Endometrial microvascular endothelial cells (primary cell): ENCODE measurements at regions not wholly inside any gene's neighbourhood (a gene's known extent, or its start where the extent isn't known, plus 50 kb on each side); places are given as distances from the start of the nearest gene placed in this dataset.
"Not testable (repeated sequence)": the region's sequence is repeated elsewhere in the genome, so short reads cannot be mapped to it uniquely, and the experiment has no call there.

Source experiments
- in situ Hi-C: cut with HindIII; loops from 2 replicates; pipeline ENCODE4 v1.10.0; 2017; ENCODE audit warnings: low sequenced_read_pairs, low pct_unique_long_range_greater_than_20kb; ENCODE audit errors: inconsistent ontology term

DNA sequence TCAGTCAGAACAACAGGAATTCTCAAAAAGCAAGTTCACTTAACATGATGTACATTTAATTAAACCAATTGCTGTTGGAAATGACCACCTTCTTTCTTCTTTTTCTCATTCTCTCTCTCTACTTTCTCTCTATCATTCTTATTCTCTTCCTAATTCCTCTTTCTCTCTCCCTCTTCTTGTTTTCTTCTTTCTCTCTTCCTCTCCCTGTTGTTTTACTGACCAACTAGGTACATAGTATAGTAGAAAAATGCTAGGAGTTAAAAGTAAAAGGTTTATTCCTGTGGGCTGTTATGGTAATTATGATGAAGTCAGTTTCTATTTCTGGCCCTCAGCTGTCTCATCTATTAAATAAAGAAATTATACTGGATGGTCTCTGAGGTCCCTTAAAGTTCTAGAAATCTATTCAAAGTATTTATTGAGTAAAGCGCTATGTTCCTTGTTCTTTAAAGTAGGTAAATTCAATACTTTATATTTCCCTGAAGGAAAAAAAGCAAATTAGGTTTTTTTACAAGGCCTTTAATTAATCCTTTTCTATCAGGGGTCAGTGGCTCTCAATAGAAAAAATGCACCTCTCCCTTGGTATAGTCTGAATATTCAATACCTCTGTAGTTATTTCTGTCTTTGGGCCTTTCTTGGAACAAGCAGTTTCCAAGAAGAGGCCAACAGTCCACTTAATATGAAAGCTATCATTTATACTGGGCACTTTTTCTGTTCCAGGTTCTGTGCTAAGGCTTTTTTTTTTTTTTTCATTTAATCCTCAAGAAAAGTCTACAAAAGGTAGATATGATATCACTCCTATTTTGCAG, 102.3 kb upstream of the SLC30A5 start:
- in situ Hi-C loops: no loop called here

- in situ Hi-C loops: no loop called here
Observed at GRCh38 chr5:68994645-68995044, 99.2 kb upstream of the SLC30A5 start.

DNA sequence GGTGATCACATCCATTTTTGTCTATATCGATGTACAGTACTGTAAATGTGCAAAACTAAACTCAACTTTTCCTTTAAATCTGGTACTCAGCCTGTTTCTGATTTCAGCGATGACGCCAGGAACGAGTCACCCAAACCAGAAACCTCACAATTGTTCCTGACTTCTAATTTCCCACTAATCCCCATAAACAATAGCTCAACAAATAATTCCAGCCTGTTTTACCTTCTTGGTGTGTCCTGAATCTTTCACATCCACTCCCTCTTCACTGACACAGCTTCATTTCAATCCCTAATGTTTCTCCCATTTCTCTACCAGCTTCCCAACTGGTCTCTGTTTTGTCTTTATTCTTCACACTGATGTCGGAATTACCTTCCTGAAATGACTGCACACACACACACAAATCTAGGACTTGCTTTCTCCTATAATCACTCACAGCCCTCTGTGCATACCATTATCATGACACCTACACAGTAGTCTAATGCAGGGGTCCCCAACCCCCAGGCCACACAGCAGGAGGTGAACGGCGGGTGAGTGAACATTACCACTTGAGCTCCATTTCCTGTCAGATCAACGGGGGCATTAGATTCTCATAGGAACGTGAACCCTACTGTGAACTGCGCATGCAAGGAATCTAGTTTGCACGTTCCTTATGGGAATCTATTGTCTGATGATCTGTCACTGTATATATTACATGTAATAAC, 97.8 kb upstream of the SLC30A5 start:
- in situ Hi-C loops: no loop called here

DNA sequence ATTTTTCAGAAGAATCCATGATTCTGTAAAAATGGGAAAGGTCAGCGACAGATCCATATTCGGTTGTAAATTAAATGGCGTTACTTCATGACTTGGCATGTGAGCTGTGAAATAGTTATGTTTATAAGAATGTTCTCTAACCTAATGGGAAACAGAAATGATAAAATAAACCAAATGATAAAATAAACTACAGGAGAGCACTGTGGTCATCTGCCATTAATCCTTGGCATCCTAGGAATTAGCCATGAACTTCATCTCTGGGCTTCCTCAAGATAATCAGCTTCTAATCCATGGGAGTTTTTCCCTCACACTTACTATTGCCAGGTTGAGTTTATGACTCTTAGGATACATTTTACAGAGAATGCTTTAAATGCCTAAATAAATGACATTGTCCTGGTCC, 94.6 kb upstream of the SLC30A5 start:
- in situ Hi-C loops: no loop called here

- in situ Hi-C loops: no loop called here
Observed at GRCh38 chr5:69000216-69000919, 93.4 kb upstream of the SLC30A5 start.

DNA sequence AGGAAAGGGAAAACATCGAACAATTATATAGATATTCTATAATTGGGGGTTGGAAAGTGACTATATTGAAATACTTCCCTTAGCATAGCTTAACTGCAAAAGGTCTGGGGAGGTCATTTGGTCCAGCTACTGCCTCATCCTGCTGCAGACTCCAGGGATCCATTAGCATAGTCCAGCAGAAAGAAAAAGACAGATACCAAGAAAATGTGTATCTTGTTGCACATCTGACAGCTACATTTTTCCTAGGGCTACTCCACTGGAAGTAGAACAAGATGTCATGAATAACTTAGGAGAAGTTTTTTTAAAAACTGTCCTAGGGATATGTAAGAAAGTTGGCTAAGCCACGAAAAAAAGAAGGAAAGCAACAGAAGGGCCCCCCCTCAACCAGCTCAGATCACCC, 92.9 kb upstream of the SLC30A5 start:
- in situ Hi-C loops: no loop called here

DNA sequence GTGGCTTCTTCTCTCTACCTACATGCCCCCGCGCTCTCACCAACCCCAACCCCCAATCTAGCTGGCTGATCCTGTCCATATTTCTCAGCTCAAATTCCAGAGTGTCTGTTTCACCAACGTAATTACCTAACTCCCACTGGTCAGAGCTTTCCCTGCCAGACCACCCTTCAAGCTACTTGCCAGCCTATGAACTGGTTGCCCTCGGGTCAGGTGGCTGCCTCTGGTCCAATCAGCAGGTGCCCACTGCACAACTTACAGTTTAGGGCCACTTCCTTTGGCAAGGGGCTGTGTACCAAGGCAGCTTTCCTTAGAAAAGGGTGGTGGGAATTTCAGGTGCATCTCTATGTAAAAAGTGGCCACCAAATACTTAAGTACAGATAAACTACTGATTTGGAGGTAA, 92.2 kb upstream of the SLC30A5 start:
- in situ Hi-C loops: no loop called here

DNA sequence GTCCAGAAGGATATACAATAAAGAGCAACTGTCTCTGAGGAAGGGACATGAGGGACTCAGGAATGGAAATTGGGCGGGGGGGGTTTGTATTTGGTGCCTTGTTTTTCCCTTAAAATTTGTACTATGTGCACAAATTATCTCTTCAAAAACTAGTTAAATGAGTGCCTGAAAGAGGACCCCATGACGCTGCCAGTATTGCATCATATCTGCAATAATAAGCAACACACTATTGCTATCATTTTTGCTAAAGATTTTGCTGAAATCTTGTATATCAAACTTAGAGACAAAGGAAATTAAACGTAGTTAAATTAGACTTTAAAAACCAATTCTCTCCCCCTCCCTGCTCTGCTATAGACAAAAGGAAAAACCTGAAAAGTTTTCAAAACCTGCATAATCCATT, 89.7 kb upstream of the SLC30A5 start:
- in situ Hi-C loops: no loop called here

GRCh38 chr5:69004676-69005075, 89.1 kb upstream of the SLC30A5 start:
- in situ Hi-C loops: no loop called here

DNA sequence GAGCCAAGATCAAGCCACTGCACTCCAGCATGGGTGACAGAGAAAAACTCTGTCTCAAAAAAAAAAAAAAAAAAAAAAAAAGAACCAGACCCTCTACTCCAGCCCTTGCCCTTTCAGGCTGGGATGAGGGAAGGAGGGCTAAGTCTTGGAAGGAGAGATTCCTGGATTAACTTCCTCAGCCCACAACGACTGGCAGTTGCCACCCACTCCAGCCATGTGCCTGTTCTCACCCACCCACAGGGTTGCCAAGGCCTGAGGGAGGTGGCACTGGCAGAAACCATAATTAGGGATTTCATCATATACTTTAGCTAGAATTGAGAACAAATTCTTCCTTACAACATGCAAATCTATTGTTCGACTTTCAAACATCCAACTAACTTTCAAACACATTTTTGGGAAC, 87.8 kb upstream of the SLC30A5 start:
- in situ Hi-C loops: no loop called here

GRCh38 chr5:69007163-69007562, 86.7 kb upstream of the SLC30A5 start:
- in situ Hi-C loops: no loop called here

DNA sequence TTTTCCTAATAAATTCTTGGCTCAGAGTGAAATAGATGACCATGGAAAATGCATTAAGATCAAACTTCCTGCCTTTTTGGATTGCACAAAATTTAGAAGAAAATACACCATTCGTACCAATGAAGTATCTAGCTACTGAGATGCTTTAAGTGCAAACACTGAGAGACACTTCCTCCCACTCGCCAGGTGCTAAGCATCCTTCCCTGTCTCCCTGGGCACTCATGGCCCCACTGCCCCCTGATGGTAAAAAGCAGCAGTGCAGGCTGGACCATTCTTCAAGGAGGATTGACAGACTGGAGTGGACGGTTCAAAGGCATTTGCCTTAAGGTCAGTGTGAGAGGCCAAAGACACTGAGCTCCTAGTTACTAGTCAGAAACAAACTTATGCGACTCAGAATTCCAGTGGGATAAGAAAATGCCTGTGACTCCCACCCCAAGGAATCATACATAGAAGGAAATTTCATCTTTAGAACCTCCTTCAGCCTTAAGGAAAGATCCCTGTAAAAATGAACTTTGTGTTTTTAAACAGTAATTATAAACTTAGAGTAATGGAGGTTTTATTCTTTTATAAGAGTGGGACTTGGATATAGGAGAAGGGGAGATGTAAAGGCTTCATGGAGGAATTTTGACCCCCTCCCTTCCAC, 86.0 kb upstream of the SLC30A5 start:
- in situ Hi-C loops: no loop called here

GRCh38 chr5:69010476-69010875, 83.3 kb upstream of the SLC30A5 start:
- in situ Hi-C loops: no loop called here

DNA sequence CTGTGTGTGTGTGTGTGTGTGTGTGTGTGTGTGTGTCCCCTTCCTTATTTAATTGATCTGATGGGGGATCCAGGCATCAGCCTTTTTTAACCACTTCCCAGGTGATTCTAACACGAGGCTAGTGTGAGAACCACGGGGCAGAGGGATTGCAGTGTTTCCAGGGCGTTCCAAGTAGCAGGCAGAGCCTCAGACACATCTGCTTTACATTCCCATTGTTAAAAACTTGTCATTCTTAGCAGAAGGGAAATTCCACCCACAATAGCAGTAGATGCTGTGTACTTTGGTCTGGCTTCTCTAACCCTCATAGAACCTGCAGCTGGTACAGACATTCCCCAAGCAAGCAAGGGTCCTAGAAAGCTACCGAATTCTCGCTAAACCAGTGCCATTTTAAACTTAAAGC, 81.9 kb upstream of the SLC30A5 start:
- in situ Hi-C loops: no loop called here

GRCh38 chr5:69013481-69013880, 80.3 kb upstream of the SLC30A5 start:
- in situ Hi-C loops: no loop called here

DNA sequence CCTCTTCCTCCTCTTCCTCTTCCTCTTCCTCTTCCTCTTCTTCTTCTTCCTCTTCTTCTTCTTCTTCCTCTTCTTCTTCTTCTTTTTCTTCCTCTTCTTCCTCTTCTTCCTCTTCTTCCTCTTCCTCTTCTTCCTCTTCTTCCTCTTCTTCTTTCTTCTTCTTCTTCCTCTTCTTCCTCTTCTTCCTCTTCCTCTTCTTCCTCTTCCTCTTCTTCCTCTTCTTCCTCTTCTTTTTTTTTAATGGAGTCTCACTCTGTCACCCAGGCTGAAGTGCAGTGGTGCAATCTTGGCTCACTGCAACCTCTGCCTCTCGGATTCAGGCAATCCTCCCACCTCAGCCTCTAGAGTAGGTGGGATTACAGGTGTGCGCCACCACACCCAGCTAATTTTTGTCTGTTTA, 79.8 kb upstream of the SLC30A5 start:
- in situ Hi-C loops: not testable (repeated sequence)

GRCh38 chr5:69019668-69020375, 74.0 kb upstream of the SLC30A5 start:
- in situ Hi-C loops: no loop called here

- in situ Hi-C loops: no loop called here
Observed at GRCh38 chr5:69024241-69024651, 69.6 kb upstream of the SLC30A5 start.

DNA sequence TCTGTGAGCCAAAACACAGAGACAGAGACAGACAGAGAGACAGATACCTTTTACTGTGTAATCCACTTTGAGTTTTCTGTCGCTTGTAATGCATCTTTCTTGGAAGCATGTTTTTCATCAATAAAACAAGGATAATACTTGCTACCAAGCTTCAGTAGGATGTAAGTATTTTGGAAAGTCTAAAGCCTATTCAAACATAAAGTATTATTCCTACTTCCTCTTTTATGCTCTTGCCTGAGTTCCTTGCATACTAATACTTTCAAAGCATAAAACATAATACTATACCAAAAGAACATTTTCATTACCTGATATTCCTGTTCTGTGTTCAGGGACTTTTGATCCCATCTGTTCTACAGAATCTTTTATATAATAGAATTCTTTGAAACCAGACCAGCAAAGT, 64.5 kb upstream of the SLC30A5 start:
- in situ Hi-C loops: no loop called here
